ENCODE measurements at regions not wholly inside any gene's neighbourhood (a gene's known extent, or its start where the extent isn't known, plus 50 kb on each side); places are given as distances from the start of the nearest gene placed in this dataset.
"Not testable (repeated sequence)": the region's sequence is repeated elsewhere in the genome, so short reads cannot be mapped to it uniquely, and the experiment has no call there.

DNA sequence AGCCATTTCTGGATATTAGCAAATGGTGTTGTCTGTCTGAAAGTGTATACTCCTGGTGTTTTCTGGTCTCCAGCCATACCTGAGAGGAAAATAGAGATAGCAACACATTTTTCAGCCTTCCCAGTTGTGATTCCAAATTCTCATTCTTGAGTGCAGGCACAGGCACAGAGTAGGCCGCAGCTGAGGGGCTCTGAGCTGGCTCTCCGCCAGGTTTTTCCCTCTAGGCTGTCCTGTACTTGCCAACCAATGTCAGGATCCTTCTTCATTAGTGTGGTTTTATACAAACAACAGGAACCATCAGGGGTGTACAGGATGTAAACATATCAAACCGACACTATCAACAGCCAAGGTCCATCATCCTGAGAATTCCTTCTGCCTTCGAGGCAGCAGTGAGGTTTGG, 1733.6 kb upstream of the CELF4 start:
- DNase-seq (ENCODE audit: low spot score): no peak

- DNase-seq (ENCODE audit: low spot score): no peak
Observed at GRCh38 chr18:39297225-39297624, 1731.6 kb upstream of the CELF4 start.

DNA sequence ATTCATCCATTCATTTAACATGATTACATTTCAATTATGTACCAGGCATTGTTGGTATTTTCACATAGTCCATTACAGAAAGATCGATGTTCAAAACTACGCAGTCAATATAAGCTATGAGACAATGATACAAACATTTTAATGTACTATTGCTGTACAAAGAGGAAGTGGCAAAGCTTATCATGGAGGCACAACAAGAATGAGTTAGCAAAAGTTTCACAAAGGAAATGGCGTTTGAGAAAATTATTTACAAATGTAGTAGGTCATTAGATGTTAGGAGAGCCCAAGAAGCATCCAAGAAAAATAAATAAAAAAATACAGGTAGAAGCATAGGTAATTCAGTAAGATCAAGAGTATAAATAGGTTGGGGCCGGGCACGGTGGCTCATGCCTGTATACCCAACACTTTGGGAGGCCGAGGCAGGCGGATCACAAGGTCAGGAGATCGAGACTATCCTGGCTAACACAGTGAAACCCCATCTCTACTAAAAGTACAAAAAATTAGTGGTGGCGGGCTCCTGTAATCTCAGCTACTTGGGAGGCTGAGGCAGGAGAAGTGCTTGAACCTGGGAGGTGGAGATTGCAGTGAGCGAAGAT, 1730.8 kb upstream of the CELF4 start:
- no peak for DNase-seq (ENCODE audit: low spot score)

GRCh38 chr18:39276764-39277163, 1711.2 kb upstream of the CELF4 start:
- no peak for DNase-seq (ENCODE audit: low spot score)

DNA sequence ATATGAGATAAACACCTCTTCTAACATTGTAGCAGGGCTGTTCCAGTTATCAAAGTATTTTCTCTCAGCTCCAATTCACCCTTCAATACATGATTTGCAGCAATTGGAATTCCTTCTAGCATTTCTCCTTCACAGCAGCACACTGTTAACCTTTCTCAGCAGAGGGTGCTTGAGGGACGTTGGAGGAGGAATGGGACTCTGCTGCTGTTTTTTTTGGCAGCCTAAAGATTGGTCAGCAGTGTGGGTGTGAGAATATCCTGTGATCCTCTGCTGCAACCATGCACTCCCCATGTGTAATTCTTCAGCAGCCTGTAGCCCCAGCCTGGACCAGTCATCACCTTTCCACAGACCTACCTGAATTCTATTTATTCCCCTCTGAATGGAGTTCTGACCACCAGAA, 1708.9 kb upstream of the CELF4 start:
- DNase-seq (ENCODE audit: low spot score): no peak

GRCh38 chr18:39272230-39272629, 1706.6 kb upstream of the CELF4 start:
- DNase-seq (ENCODE audit: low spot score): no peak

DNA sequence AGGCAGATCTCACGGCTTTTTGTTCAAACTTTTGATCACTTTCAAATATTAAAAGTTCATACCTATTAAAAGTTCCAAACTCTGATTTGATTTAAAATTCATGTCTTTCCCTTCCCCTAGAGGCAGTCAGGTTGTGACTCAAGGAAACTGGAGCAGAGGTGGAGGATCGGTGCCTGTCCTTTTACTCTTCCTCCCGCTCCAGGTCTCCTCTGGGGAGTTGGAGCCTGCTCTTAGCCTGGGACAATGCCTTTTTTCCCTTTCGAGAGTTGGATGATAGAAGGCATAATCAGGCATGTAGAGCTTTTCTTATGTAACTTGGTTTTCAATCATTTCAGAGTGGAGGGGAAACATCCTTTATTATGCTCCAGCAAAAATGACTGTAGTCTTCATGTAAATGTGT, 1706.1 kb upstream of the CELF4 start:
- no peak for DNase-seq (ENCODE audit: low spot score)

DNA sequence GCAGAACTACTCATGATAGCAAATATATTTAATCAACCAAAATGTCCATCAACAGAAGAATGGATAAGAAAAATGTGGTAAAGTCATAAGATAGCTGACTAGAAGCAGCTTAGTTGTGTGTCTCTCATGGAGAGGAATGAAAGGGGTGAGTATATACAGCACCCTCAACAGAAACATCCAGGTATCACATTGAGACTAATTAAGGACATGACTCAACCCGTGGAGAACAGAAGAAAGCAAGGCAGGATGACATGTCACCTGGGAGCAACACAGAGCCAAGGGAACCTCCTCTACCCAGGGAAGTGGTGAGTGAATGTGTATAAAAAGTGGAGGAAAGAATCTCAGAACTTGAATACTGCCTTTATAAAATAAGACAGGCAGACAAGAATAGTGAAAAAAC, 1695.0 kb upstream of the CELF4 start:
- no peak for DNase-seq (ENCODE audit: low spot score)

DNA sequence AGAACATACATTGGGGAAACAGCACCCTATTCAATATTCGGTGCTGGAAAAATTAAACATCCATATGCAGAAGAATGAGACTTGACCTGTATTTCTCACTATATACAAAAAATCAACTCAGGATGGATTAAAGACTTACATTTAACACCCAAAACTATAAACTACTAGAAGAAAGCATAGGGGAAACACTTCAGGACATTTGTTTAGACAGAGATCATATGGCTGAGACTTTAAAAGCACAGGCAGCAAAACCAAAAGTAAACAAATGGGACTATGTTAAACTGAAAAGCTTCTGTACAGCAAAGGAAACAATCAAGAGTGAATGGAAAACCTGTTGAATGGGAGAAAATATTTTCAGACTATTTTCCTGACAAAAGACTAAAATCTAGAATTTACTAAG, 1694.1 kb upstream of the CELF4 start:
- DNase-seq (ENCODE audit: low spot score): no peak

DNA sequence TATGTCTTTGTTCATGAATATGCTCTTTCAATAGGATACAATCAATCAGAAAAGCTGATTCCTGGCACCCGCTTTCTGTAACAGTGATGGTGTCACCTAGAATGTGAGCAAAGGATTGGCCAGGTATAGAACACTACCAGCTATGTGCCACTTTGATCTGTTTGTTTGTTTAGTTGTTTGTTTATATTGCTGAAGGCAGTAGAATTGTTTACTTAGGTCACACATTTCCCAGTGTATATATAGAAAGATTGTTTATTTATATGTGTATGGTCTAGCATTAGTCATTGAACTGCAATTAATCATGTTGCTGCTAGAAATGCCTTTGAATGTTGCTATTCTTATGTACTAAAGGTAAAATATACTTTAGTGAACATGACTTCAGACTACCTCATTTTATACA, 1678.6 kb upstream of the CELF4 start:
- no peak for DNase-seq (ENCODE audit: low spot score)

DNA sequence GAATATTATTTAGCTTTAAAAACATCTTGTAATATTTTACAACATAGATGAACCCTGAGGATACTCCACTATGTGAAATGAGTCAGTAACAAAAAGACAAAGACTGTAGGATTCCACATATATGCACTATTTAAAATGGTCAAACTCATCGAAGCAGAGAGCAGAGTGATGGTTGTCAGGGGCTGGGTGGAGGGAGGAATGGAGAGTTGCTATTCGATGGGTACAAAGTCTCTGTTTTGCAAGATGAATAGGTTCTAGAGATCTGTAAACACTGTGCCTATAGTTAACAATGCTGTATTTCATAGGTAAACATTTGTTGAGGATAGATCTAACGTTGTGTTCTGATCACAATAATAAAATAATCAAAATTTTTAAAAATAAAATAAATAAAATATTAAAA, 1675.9 kb upstream of the CELF4 start:
- no peak for DNase-seq (ENCODE audit: low spot score)

DNA sequence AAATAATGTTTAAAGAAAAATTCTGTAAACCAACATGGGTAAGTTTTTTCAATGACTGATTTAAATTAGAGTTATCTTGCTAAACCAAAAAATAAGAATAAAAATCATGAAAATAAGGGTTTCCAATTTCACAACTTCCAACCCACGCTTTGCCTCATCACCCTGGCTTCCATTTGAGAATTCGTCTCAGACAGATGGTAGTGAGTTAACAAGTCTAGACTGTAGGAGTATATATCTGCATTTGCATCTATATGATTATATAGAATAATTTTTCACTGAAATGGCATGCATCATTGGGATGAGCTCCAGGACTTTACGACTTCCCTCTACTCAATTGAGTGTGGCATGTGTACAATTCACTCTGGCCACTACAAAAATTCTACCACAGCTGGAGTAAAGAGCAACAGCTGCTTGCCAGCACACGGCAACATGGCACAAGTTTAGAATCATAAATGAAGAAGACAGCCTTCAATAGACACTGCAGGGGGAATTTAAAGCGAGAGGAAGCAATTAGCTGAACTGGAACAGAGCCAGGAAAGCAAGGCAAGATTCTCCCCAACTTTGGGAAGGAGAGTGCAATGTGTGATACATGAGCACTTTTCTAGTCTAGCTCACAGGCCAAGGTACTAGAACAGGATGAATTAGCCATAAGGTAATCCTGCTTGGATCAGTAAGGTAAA, 1673.5 kb upstream of the CELF4 start:
- no peak for DNase-seq (ENCODE audit: low spot score)

- DNase-seq (ENCODE audit: low spot score): no peak
Observed at GRCh38 chr18:39235118-39235719, 1669.6 kb upstream of the CELF4 start.

GRCh38 chr18:39232937-39233336, 1667.3 kb upstream of the CELF4 start:
- DNase-seq (ENCODE audit: low spot score): no peak

- DNase-seq (ENCODE audit: low spot score): no peak
Observed at GRCh38 chr18:39232490-39232889, 1666.9 kb upstream of the CELF4 start.

GRCh38 chr18:39230086-39230803, 1664.6 kb upstream of the CELF4 start:
- DNase-seq (ENCODE audit: low spot score): no peak

- not testable (repeated sequence) for DNase-seq (ENCODE audit: low spot score)
Observed at GRCh38 chr18:39227769-39228168, 1662.2 kb upstream of the CELF4 start.

DNA sequence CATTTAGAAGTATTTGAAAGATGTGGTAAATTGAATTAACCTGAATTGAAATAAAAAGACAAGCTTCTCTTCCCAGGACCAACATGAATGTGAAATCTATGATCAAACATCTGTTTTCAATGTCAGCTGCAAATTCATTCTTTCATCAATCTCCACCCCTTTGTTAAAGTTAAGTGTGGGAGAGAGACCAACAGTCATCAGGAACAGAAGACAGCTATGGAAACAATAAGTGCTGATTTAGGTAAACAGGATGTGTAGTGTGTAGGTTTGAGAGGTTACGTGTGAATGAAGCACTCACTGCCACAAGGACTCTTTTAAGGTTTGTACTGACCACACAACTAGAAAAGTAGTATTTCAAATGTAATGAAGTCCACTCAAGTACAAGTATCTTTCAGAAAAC, 1659.8 kb upstream of the CELF4 start:
- no peak for DNase-seq (ENCODE audit: low spot score)

DNA sequence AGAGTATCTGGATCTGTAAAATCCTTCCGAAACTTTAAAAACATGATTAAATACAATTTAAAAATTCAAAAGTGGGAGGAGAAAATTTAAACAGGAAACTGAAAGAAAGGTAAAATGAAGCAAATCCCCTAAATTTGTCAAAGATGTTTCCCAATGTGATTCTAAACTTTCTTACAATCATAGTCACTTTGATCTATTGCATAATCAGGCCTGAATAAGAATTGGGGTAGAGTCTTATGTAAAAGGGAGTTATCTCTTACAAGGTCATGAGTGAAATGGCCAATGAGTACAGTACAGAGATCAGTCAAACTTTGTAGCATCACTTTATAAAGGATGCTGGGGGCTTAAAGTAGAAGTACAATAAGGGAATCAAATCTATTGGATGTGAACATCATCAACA, 1657.7 kb upstream of the CELF4 start:
- no peak for DNase-seq (ENCODE audit: low spot score)

DNA sequence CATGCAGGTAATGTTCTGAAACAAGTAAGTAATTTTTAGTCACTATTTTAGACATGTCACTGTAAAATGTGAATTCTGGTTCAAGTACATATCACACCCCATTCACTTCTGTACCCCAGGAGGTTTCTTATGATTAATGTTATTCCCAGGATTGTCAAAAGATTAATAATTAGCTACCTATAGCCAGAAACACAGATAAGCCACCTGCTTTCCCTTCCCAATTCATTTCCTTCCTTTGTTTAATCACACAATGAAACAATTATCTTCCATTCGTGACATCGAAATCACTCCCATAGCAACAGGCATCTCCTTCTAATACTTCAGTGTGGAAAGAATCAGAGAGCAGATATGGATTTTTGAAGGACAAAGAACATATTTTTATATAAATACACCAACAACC, 1650.3 kb upstream of the CELF4 start:
- no peak for DNase-seq (ENCODE audit: low spot score)

DNA sequence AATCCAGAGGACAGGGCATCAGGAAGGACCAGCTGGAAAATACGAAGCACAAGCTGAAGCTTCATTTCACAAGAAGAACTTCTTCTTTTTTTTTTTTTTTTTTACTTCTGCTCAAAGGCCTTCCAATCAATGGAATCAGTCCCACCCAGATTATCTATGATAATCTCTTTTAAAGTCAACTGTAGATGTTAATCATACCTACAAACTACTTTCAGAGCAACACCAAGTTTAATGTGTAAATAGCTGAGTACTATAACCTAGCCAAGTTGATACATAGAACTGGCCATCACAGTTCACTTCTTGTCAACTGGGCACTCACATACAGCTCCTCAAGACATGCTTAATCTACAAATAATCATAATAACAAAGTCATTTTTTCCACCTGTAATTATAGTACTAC, 1645.9 kb upstream of the CELF4 start:
- no peak for DNase-seq (ENCODE audit: low spot score)

DNA sequence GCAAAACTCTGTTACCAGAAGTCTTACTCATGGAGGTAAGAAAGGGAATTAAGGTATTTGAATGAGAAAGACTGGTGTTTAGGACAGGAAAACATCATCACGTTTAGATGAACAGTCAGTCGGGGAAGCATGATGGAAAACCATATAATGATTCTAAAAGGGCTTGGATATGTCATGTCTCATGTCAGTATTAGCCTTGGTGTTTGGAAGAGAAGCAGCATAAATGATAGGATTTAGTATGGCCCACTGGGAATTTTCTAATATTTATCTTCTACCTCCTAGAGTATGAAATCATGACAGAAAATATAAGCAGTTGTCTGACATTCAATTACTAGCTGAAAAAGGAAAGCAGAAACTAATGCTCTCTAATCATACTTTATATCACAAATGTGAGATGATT, 1643.6 kb upstream of the CELF4 start:
- DNase-seq (ENCODE audit: low spot score): no peak

DNA sequence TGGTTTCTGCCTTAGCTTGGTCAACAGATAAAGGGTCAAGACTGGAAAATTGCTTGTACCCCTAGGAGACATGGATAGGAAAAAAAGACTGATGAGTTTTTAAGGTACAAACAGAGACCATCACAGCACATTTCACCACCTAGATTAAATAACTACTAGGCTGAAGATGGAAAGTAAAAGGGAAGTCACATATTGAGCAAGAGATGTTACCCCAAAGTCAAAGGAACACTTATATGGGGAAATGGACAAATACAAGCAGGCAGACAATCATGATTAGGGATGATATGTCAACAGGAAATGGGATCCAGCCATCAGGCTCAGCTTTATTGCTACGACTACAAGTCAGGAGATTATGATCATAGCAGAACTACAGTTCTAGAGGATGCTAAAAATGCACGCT, 1643.1 kb upstream of the CELF4 start:
- no peak for DNase-seq (ENCODE audit: low spot score)

Data from HuH-7.5 (cell line).